Panc1 (cell line): ENCODE measurements at regions not wholly inside any gene's neighbourhood (a gene's known extent, or its start where the extent isn't known, plus 50 kb on each side); places are given as distances from the start of the nearest gene placed in this dataset.

Source experiments
- ATAC-seq: fragments of 200-7000 bp; cut with Tn5 transposase; 2 replicates; pipeline ENCODE4 v1.9.1; 2020; ENCODE audit warnings: mild to moderate bottlenecking, moderate library complexity
- BruUV-seq: library from RNA; stranded (reverse); fragments of 400-500 nt; replicated peaks from 2 replicates; lab custom pipeline; 2021; lab: Mats Ljungman, UMichigan
- CTCF ChIA-PET: fragments of 300-600 bp; sonication (Branson Sonifier 250); formaldehyde crosslinking; loops from one replicate; lab custom pipeline; 2022; ENCODE audit warnings: antibody characterized with exemption; lab: Charles Lee
- POLR2A ChIA-PET: fragments of 300-600 bp; sonication (Branson Sonifier 250); formaldehyde crosslinking; loops from one replicate; lab custom pipeline; 2022; ENCODE audit warnings: antibody characterized with exemption; lab: Charles Lee
- DNase-seq: peaks from one replicate; pipeline ENCODE4 v3.0.0-alpha.2; 2010; ENCODE audit warnings: low read depth, low spot score
- H3K27ac ChIP-seq: 2 replicates; pipeline ENCODE4 v1.5.1; 2011; ENCODE audit warnings: mild to moderate bottlenecking, low read length, inconsistent platforms
- H3K27me3 ChIP-seq: fragments of 200-500 bp; sonication (Bioruptor generic); 2 replicates; pipeline ENCODE4 v1.6.0; 2014; ENCODE audit warnings: low read length, inconsistent platforms; ENCODE audit not compliant: control insufficient read depth, insufficient read depth
- H3K36me3 ChIP-seq: fragments of 200-500 bp; sonication (Bioruptor generic); 2 replicates; pipeline ENCODE4 v1.5.1; 2014; ENCODE audit warnings: inconsistent platforms, mild to moderate bottlenecking, low read length, moderate library complexity; ENCODE audit not compliant: control insufficient read depth, insufficient read depth
- H3K4me1 ChIP-seq: 2 replicates; pipeline ENCODE4 v1.5.1; 2011; ENCODE audit warnings: inconsistent platforms, mild to moderate bottlenecking, low read length, moderate library complexity; ENCODE audit not compliant: control insufficient read depth, insufficient read depth
- H3K4me3 ChIP-seq, 2 experiments: 2 replicates each; pipeline ENCODE4 v1.5.1; 2011 to 2012; ENCODE audit warnings: low read depth in 2 of 2, low read length in 2 of 2, mild to moderate bottlenecking in 2 of 2, inconsistent platforms in 1 of 2, moderate library complexity in 1 of 2
- H3K9me3 ChIP-seq: fragments of 200-500 bp; sonication (Bioruptor generic); 2 replicates; pipeline ENCODE4 v1.5.1; 2014; ENCODE audit warnings: low read depth, mild to moderate bottlenecking, inconsistent platforms, low read length, moderate library complexity; ENCODE audit not compliant: control insufficient read depth, insufficient read depth
- POLR2AphosphoS5 ChIP-seq: IDR thresholded peaks from 2 replicates; pipeline ENCODE4 v1.6.1; 2012; ENCODE audit warnings: mild to moderate bottlenecking, low read depth, low read length, moderate library complexity
- SIN3A ChIP-seq: IDR thresholded peaks from 2 replicates; pipeline ENCODE4 v1.6.1; 2012; ENCODE audit warnings: low read depth, mild to moderate bottlenecking, low read length, moderate library complexity, borderline replicate concordance; ENCODE audit not compliant: insufficient read depth
- TCF7L2 ChIP-seq: IDR thresholded peaks from 2 replicates; pipeline ENCODE4 v1.6.1; 2011; ENCODE audit warnings: mild to moderate bottlenecking, low read depth, low read length, inconsistent platforms
- in situ Hi-C: cut with HindIII; loops from 2 replicates; pipeline ENCODE4 v1.10.0; 2016; ENCODE audit warnings: low sequenced_read_pairs, low pct_unique_long_range_greater_than_20kb
- intact Hi-C: fragments of 100-400 bp; cut with micrococcal nuclease; formaldehyde crosslinking; loops from one replicate; pipeline ENCODE4 v1.10.0; 2022; ENCODE audit not compliant: unreplicated experiment
- TF ChIP-seq, protein P1 (sequence below), 2 experiments: IDR thresholded peaks; 2 replicates each; pipeline ENCODE4 v1.6.1; 2011 to 2012; ENCODE audit warnings: low read depth in 2 of 2, control low read depth in 1 of 2, low read length in 1 of 2, mild to moderate bottlenecking in 1 of 2, moderate library complexity in 1 of 2; ENCODE audit not compliant: insufficient read depth in 1 of 2
- TF ChIP-seq, protein P2 (sequence below): fragments of 450-650 bp; IDR thresholded peaks from 2 replicates; pipeline ENCODE4 v1.5.1; 2017; ENCODE audit warnings: mild to moderate bottlenecking

DNA sequence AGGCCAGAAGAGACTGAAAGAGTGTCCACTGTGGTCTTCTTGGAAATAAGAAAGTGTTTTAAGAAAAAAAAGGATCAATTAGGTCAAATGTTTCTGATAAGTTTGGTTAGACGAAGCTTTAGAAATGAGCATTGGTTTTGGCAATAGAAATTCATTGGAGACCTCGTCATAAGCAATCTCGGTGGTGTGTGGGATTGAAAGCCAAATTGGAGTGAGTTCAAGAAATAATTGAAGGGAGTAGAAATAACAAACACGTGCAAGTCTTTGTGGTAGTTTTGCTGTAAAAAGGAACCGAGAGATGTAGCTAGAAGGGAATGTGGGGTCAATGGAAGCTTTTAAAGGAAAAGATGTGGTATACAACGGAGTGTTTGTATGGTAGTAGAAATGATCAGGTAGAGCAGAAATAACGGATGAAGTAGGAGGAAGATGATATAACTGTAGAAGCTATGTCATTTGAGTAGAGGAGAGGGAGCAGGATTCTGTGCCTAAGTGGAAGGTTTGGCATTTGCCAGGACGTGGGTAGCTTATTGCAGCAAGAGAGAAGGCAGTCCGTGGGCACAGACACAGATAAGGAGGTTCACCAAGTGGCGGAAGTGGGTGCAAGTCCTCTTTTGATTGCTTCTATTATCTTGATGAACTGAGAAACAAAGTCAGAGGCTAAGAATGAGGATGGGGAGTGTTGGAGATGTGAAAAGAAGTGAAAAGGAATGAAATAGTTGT lies 146.2 kb downstream of the DACT1 start:
- in situ Hi-C loops (no loop called here), intact Hi-C loops (no loop called here)
- ChIA-PET POLR2A (no interaction called here), CTCF (no interaction called here)
- no TSS peak for BruUV-seq
- no peak for ATAC-seq
- TF ChIP-seq SIN3A, result no peak
- Histone ChIP-seq H3K4me1 (no peaks in the 10 kb centered on the region), H3K4me3 (no peak overlapping the region), H3K9me3 (no peaks in the 10 kb centered on the region), H3K27me3 (no peaks in the 10 kb centered on the region; the same call in 1 of the 2 replicates), H3K36me3 (no peaks in the 10 kb centered on the region), H3K27ac (no peak overlapping the region)
- DNase-seq, result no peak

DNA sequence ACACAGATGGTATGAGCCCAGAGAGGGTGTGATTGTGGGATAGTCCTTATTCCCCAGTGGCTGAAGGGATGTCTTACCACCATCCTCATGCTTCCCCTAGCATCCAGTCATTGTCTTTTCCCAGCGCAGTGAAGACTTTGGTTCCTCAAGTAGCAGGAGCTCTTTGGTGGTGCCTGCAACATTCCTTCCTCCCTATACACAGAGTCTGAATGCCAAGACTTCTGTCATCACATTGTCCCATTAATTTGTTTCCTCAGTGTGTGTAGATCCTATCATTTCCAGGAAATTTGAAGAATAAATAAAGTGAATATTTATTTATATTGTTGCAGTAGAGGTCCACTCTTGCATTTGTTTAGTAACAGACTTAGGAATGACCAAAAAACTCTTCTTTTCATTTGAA lies 147.2 kb downstream of the DACT1 start:
- POLR2A ChIA-PET, result no interaction called here

DNA sequence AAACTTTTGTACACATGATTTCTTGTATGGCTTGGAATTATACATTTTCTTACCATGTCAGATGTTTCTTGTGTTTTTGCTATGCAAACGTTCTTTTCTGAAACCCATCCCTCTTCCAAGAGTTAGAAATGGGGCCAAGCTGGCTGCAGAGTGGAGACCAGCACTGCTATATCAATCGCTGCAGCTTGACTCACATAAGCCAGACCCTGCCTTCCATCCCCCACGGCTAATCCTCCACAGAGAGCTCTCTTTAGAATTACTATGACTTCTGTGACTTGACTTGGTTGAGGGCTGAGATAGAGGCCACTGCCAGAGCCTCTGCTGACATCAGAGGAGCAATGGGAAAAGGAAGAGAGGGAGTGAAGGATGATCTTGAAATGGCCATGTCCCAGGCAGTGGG lies 147.9 kb downstream of the DACT1 start:
- ChIA-PET POLR2A (no interaction called here), CTCF (no interaction called here)
- no peaks in the 10 kb centered on the region for H3K36me3 ChIP-seq
- TF ChIP-seq, protein P1, sequence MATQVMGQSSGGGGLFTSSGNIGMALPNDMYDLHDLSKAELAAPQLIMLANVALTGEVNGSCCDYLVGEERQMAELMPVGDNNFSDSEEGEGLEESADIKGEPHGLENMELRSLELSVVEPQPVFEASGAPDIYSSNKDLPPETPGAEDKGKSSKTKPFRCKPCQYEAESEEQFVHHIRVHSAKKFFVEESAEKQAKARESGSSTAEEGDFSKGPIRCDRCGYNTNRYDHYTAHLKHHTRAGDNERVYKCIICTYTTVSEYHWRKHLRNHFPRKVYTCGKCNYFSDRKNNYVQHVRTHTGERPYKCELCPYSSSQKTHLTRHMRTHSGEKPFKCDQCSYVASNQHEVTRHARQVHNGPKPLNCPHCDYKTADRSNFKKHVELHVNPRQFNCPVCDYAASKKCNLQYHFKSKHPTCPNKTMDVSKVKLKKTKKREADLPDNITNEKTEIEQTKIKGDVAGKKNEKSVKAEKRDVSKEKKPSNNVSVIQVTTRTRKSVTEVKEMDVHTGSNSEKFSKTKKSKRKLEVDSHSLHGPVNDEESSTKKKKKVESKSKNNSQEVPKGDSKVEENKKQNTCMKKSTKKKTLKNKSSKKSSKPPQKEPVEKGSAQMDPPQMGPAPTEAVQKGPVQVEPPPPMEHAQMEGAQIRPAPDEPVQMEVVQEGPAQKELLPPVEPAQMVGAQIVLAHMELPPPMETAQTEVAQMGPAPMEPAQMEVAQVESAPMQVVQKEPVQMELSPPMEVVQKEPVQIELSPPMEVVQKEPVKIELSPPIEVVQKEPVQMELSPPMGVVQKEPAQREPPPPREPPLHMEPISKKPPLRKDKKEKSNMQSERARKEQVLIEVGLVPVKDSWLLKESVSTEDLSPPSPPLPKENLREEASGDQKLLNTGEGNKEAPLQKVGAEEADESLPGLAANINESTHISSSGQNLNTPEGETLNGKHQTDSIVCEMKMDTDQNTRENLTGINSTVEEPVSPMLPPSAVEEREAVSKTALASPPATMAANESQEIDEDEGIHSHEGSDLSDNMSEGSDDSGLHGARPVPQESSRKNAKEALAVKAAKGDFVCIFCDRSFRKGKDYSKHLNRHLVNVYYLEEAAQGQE (IDR thresholded peaks at IDR 0.05; ENCODE audit: insufficient read depth in 1 of 2, low read depth in 2 of 2, low read length in 1 of 2), result no peak
- TF ChIP-seq, protein P2, sequence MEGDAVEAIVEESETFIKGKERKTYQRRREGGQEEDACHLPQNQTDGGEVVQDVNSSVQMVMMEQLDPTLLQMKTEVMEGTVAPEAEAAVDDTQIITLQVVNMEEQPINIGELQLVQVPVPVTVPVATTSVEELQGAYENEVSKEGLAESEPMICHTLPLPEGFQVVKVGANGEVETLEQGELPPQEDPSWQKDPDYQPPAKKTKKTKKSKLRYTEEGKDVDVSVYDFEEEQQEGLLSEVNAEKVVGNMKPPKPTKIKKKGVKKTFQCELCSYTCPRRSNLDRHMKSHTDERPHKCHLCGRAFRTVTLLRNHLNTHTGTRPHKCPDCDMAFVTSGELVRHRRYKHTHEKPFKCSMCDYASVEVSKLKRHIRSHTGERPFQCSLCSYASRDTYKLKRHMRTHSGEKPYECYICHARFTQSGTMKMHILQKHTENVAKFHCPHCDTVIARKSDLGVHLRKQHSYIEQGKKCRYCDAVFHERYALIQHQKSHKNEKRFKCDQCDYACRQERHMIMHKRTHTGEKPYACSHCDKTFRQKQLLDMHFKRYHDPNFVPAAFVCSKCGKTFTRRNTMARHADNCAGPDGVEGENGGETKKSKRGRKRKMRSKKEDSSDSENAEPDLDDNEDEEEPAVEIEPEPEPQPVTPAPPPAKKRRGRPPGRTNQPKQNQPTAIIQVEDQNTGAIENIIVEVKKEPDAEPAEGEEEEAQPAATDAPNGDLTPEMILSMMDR, result no peak
- no peak for TF ChIP-seq POLR2AphosphoS5
- no peak for TF ChIP-seq SIN3A
- TF ChIP-seq TCF7L2, result no peak
- intact Hi-C loops (no loop called here), in situ Hi-C loops (no loop called here)
- no peak overlapping the region for H3K27ac ChIP-seq
- no peaks in the 10 kb centered on the region; the same call in 1 of the 2 replicates for H3K27me3 ChIP-seq
- no TSS peak for BruUV-seq
- no peak for DNase-seq
- H3K4me3 ChIP-seq, result no peak overlapping the region
- no peak for ATAC-seq
- H3K9me3 ChIP-seq, result no peaks in the 10 kb centered on the region
- H3K4me1 ChIP-seq, result no peaks in the 10 kb centered on the region

More for the DNA sequence above, 147.2 kb downstream of the DACT1 start:
- DNase-seq (no peak), ATAC-seq (no peak)
- H3K27ac ChIP-seq, result no peak overlapping the region
- BruUV-seq, result no TSS peak
- no peaks in the 10 kb centered on the region for H3K4me1 ChIP-seq
- no peak for TF ChIP-seq POLR2AphosphoS5
- TF ChIP-seq TCF7L2, result no peak
- TF ChIP-seq SIN3A, result no peak
- TF ChIP-seq, protein P1 (IDR thresholded peaks at IDR 0.05; ENCODE audit: insufficient read depth in 1 of 2, low read depth in 2 of 2, low read length in 1 of 2), result no peak
- CTCF ChIA-PET, result no interaction called here
- no peaks in the 10 kb centered on the region; the same call in 1 of the 2 replicates for H3K27me3 ChIP-seq
- no peak overlapping the region for H3K4me3 ChIP-seq
- no peaks in the 10 kb centered on the region for H3K36me3 ChIP-seq
- H3K9me3 ChIP-seq, result no peaks in the 10 kb centered on the region
- intact Hi-C loops, result no loop called here
- in situ Hi-C loops, result no loop called here
